ENCODE measurements at regions not wholly inside any gene's neighbourhood (a gene's known extent, or its start where the extent isn't known, plus 50 kb on each side); places are given as distances from the start of the nearest gene placed in this dataset.
"Not testable (repeated sequence)": the region's sequence is repeated elsewhere in the genome, so short reads cannot be mapped to it uniquely, and the experiment has no call there.

GRCh38 chr3:177688152-177688551 lies 490.9 kb upstream of the TBL1XR1 start:
- DNase-seq, result no peak

GRCh38 chr3:177689077-177689476 lies 491.8 kb upstream of the TBL1XR1 start:
- DNase-seq, result no peak

- DNase-seq, result no peak
Observed at GRCh38 chr3:177689869-177690268, 492.6 kb upstream of the TBL1XR1 start.

- DNase-seq, result no peak
Observed at GRCh38 chr3:177690306-177690705, 493.0 kb upstream of the TBL1XR1 start.

- DNase-seq, result no peak
Observed at GRCh38 chr3:177692304-177692975, 495.2 kb upstream of the TBL1XR1 start.

GRCh38 chr3:177693616-177694264 lies 496.5 kb upstream of the TBL1XR1 start:
- no peak for DNase-seq

GRCh38 chr3:177694316-177694715 lies 497.0 kb upstream of the TBL1XR1 start:
- no peak for DNase-seq

- no peak for DNase-seq
Observed at GRCh38 chr3:177694951-177695350, 497.7 kb upstream of the TBL1XR1 start.

GRCh38 chr3:177700117-177700516 lies 502.8 kb upstream of the TBL1XR1 start:
- no peak for DNase-seq

GRCh38 chr3:177703788-177704187 lies 506.5 kb upstream of the TBL1XR1 start:
- no peak for DNase-seq

GRCh38 chr3:177705976-177706823 lies 508.9 kb upstream of the TBL1XR1 start:
- no peak for DNase-seq

- DNase-seq, result not testable (repeated sequence)
Observed at GRCh38 chr3:177709470-177709869, 512.2 kb upstream of the TBL1XR1 start.

- no peak for DNase-seq
Observed at GRCh38 chr3:177710506-177710905, 513.2 kb upstream of the TBL1XR1 start.

- DNase-seq, result no peak
Observed at GRCh38 chr3:177711637-177712036, 514.4 kb upstream of the TBL1XR1 start.

- DNase-seq, result no peak
Observed at GRCh38 chr3:177713928-177714900, 516.9 kb upstream of the TBL1XR1 start.

GRCh38 chr3:177714945-177715344 lies 517.7 kb upstream of the TBL1XR1 start:
- no peak for DNase-seq

GRCh38 chr3:177715980-177716379 lies 518.7 kb upstream of the TBL1XR1 start:
- no peak for DNase-seq

- not testable (repeated sequence) for DNase-seq
Observed at GRCh38 chr3:177720927-177721326, 523.6 kb upstream of the TBL1XR1 start.

- no peak for DNase-seq
Observed at GRCh38 chr3:177721864-177722785, 524.8 kb upstream of the TBL1XR1 start.

- no peak for DNase-seq
Observed at GRCh38 chr3:177724020-177724638, 526.8 kb upstream of the TBL1XR1 start.

GRCh38 chr3:177725165-177725564 lies 527.9 kb upstream of the TBL1XR1 start:
- no peak for DNase-seq
